ENCODE measurements at regions not wholly inside any gene's neighbourhood (a gene's known extent, or its start where the extent isn't known, plus 50 kb on each side); places are given as distances from the start of the nearest gene placed in this dataset.

DNA sequence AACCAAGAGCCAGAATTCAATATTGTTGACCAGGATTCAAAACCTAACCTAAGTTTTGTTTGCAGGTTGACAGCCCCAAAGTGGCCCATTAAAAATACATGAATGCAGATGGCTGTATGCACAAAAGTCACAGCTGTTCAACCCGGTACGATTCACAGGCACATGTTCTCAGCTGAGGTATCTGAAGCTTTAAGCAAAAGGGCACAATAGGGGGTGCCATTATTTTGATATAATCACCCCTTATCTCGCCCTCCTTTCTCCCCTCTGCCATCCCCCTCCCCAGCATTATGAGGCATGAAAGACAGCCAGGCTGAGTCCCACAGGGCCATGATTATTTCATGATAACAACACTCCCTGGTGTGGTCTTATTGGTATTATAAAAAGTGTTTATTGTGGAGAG is 264.9 kb downstream of the EBLN2 start:
- Histone ChIP-seq H3K4me3 (no peak overlapping the region), H3K9me3 (no peaks in the 10 kb centered on the region), H3K36me3 (ENCODE audit: low read depth, missing control alignments) (no peaks in the 10 kb centered on the region), H3K27ac (no peak overlapping the region), H3K27me3 (no peaks in the 10 kb centered on the region), H3K4me1 (peaks cover 3% of the 10 kb centered on the region)
- no peak for TF ChIP-seq POLR2A (IDR thresholded peaks at IDR 0.05)
- TF ChIP-seq, protein P1, sequence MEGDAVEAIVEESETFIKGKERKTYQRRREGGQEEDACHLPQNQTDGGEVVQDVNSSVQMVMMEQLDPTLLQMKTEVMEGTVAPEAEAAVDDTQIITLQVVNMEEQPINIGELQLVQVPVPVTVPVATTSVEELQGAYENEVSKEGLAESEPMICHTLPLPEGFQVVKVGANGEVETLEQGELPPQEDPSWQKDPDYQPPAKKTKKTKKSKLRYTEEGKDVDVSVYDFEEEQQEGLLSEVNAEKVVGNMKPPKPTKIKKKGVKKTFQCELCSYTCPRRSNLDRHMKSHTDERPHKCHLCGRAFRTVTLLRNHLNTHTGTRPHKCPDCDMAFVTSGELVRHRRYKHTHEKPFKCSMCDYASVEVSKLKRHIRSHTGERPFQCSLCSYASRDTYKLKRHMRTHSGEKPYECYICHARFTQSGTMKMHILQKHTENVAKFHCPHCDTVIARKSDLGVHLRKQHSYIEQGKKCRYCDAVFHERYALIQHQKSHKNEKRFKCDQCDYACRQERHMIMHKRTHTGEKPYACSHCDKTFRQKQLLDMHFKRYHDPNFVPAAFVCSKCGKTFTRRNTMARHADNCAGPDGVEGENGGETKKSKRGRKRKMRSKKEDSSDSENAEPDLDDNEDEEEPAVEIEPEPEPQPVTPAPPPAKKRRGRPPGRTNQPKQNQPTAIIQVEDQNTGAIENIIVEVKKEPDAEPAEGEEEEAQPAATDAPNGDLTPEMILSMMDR (IDR thresholded peaks at IDR 0.05) = no peak
- WGBS, 2 donors = 82 to 89% methylated on average over 3 of the region's 3 CpGs
- no peak for DNase-seq
- intact Hi-C loops (cut with DNase I; ENCODE audit: low total_unique reads) = no loop called here

DNA sequence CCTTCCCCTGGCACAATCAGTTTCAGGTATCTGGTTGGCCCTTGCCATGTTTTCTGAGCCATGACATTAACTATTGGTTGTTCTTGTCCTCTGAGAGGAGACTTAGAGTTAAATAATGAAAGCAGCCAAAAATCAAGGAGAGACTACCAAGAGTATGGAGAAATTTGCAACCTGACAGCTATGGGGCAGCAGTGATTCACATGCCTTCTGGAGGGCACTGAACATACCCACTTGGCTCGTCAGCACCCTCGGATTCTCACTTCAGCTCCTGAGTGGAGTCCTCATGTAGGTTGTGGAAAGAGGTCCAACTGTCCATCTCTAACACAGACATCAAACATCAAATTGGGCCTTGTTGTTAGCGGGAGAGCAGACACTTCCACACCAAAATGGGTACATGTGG is 265.6 kb downstream of the EBLN2 start:
- no peak for DNase-seq
- no peaks in the 10 kb centered on the region for H3K36me3 ChIP-seq (ENCODE audit: low read depth, missing control alignments)
- WGBS, 2 donors = 88 to 92% methylated on average over 3 of the region's 3 CpGs
- H3K27me3 ChIP-seq = no peaks in the 10 kb centered on the region
- H3K27ac ChIP-seq = no peak overlapping the region
- intact Hi-C loops (cut with DNase I; ENCODE audit: low total_unique reads) = no loop called here
- H3K9me3 ChIP-seq = no peaks in the 10 kb centered on the region
- peaks cover 3% of the 10 kb centered on the region for H3K4me1 ChIP-seq
- no peak overlapping the region for H3K4me3 ChIP-seq
- no peak for TF ChIP-seq POLR2A (IDR thresholded peaks at IDR 0.05)
- TF ChIP-seq, protein P1 (IDR thresholded peaks at IDR 0.05) = no peak

Small RNA genes in the stretch of these regions (small RNA-seq; reads per million reads assigned to genes)
- 0 reads per million in 2 donors for gene RNU6-1270P
